Non-pigmented ciliary epithelial cell (primary cell): ENCODE measurements at regions not wholly inside any gene's neighbourhood (a gene's known extent, or its start where the extent isn't known, plus 50 kb on each side); places are given as distances from the start of the nearest gene placed in this dataset.

Source experiments
- DNase-seq: peaks from one replicate; pipeline ENCODE4 v3.0.0-alpha.2; 2010; ENCODE audit warnings: low read depth

DNA sequence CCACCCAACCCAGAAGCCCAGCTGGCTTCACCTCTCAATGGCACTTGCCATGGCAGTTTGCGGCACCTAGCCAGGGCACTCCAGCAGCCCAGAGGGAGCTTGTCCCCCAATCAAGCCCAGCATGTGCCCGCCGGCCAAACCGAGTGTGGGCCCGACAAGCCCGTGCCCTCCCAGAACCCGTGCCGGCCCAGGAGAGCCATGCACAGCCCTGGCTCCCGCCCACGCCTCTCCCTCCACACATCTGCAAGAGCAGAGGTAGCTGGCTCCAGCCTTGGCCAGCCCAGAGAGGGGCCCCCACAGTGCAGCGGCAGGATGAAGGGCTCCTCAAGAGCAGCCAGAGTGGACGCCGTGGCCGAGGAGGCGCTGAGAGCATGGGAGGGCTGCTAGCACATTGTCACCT lies 2278.0 kb upstream of the PCDH20 start:
- no peak for DNase-seq

DNA sequence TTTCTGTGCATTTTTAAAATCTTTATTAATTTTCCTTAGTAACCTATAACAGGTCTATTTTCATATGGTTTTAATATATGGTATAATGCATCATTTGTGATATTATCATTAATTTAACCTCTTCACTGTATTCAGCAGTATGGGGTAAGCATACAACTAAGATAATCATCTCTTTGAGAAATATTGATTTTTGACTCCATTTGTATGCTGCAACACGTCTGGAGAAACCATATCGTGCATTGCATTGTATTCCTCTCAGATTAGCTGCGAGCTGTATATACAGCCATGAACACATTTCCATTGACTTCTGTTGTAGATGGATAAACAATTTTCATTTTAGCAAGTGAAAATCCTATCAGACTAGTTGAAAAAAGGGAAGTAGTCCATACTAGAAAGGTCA lies 2275.8 kb upstream of the PCDH20 start:
- DNase-seq = no peak

GRCh38 chr13:63690672-63691071 lies 2275.0 kb upstream of the PCDH20 start:
- no peak for DNase-seq

GRCh38 chr13:63684822-63685221 lies 2269.2 kb upstream of the PCDH20 start:
- no peak for DNase-seq

DNA sequence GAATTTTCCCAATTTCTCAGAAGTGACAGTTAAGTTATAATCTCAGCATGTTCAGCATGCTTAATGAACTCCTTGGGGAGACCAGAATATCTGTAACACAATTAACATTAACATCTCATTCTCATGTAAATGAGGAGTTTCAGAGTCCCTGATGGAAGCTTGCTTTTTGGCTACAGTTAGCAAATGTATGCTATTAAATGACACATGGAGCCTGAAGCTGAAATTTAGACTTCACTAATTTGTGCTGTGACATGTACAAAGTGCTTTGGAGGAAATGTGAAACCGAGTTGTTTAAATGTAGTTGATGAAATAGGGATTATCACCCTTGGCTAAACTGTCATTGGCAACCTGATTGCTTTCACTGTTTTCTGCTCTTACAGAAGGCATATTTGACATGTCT lies 2265.1 kb upstream of the PCDH20 start:
- no peak for DNase-seq

DNA sequence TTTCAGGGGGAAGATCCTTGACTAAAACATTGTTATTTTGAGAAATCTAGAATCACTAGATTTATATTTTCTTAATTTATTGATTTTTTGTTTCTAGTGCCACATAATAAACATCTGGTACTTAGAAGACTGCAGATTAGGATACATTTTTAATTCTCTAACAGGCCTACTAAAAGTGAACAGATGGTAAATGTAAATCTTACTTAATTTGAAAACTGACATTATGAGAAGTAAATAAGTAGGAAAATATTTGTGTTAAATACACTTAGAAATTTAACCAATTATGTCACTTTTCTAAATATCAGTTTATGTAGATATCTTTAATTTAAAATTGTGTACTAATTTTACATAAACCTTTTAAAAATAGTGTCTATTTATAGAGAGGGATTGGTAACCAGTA lies 2255.6 kb upstream of the PCDH20 start:
- no peak for DNase-seq

DNA sequence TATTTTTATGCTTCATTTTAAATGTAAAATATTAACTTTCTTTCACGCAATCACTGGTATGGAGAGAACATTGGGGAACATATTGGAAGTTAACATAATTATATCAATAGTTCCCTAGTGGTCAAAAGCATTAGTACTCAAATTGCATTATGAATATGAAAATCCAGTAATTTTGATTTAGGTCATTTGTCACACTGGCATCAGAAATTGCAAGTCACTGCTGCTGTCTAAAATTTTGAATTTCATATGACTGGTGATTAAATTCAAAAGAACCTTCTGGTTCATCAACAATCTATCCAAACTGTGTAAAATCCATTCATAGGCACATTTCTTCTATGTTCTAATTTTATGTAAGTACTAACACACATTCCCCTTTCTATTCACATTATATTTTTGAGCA lies 2235.7 kb upstream of the PCDH20 start:
- DNase-seq = no peak

- no peak for DNase-seq
These were observed 2227.9 kb upstream of the PCDH20 start for GRCh38 chr13:63643543-63643942.

DNA sequence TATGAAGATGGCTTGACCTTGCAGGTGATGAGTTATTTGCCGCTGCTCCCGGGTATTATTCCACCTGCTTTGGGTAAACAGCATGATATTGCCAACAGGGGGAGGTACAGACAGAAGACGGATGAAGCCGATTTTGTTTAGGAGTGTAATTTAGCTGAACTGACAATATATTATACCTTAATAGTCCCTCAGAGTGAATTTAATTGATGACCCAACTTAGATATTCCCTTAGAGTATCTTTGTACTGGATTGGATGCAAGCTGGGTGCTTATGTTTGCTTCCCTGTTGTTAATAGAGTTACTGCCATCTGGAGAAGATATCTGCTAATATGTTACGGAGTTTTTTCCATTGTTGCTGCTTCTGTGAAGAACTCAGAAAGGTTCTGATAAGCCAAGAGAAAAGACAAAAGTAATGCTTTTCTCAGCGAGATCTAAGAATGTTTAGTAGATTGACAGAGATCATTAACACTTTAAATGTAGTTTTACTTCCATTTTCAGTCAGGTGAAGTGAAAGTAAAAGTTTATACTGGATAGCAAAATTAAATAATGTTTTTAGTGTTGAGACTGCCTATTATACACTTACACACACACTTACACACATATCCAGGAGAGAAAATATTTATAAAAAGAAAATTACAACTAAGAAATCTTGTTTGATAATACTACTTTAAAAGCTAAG lies 2220.8 kb upstream of the PCDH20 start:
- no peak for DNase-seq

DNA sequence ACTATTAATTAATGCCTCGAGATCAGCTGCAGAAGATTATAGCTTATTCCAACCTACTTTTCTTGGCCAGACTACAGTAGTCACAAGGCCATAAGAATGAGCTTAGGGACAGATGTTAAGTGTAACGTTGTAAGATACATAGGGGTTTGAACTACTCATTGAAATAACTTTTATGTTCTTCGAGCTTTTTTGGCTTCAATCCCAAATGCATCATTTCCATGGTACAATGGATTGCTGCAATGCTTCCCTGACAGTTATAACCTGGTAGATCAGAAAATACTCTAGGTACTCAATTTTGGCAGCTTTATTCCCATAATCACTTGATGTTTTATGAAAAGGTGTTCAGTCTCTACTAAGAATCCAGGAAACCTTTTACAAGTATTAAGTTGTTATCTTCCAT lies 2216.7 kb upstream of the PCDH20 start:
- DNase-seq = no peak

DNA sequence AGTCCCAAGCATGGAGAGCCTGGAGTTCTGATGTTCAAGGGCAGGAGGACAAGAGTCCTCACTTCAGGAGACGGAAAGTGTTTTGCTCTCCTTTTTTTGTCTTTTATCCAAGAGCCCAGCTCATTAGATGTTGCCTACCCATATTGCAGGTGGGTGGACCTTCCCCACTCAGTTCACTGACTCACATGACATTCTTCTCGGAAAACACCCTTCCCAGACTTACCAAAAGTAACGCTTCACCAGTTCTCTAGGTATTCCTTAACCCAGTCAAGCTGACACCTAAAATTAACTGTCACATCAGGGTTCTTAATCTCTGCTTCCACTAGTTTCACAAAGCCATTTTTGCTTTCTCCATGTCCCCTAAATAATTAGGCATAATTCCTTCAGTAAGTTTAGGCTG lies 2215.4 kb upstream of the PCDH20 start:
- no peak for DNase-seq

DNA sequence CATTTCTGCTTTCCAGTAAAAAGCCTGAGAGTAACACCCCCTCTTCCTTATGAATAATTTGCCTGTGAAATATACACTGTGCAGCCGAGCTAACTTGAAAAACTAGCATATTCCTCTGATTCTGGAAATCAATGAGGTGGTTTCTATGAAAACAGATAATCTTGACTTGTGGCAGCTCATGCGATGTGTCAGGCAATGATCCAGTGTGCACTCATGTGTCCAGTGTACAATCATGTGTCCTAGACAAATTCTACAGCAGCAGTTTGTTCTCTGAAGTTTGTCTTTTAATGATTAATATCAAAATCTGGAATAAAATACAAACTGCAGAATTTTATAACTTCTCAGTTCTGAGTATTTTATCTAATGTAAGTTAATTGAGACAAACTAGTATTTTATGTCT lies 2213.9 kb upstream of the PCDH20 start:
- DNase-seq = no peak

- no peak for DNase-seq
These were observed 2212.7 kb upstream of the PCDH20 start for GRCh38 chr13:63628310-63628709.

GRCh38 chr13:63625869-63626268 lies 2210.2 kb upstream of the PCDH20 start:
- DNase-seq = no peak

DNA sequence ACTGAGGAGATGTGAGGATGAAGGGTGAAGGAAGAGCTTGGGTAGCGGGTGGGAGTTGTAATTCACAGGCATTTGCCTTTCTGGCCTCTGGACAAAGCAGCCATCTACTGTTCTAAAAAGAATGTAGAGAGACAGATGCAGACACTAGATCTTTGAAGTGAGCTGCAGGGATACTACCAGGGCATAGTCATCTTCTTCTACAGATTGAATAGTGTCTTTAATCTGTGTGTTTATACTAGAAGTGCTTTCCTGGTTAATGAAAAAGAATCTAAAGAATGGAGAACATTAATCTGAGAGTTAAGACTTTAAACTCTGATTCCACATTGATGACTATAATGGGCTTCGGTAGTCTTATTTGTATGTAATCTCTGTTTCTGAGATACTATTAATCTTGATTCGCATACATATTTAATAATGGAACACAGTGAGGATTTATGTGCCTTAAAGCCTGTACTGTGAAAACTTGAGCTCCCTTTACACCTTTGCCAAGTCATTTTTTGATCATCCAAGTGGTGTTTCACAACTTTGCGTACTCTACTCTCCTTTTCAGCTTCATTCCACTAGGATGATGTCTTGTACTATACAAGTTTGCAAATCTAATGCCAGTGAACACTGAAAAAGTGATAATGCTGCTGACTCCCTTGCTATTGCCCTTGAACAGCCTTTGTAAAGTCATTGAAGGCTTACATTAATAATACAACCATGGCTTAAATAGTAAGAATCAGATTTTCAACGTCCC lies 2199.4 kb upstream of the PCDH20 start:
- DNase-seq = no peak

DNA sequence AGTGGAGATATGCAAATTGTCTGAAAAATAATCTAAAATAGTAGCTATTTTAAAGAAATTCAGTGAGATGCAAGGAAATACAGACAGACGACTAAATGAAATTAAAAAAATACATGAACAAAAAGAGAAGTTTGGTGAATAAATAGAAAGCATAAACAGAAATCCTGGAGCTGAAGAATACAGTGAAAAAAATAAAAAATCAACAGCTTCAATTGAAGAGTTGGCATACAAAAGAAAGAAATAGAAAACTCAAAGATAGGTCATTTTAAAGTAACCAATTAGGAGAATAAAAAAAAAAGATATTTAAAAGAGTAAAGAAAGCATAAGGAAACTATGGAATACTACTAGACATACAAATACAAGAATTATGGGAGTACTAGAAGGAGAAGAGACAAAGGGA lies 2191.5 kb upstream of the PCDH20 start:
- no peak for DNase-seq

- peak; percentile 2 for DNase-seq
These were observed 2190.3 kb upstream of the PCDH20 start for GRCh38 chr13:63605962-63606361.

DNA sequence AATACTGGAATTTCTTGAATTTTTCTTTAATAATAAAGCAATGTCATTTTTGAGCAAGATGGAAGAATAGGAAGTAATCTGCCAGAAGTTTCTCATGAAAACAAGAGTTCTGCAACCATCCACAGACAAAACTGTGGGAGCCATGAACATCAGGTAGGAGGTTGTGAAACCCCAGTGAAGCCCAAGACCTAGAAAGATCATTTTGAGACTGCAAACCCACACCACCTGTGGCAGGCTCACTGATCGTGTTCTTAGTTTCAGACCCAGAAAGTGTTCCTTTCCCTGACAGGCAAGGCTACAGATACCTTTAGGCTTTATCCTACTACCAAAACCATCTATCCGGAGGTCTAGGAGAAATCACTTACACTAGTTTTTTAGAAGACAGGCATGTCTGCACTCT lies 2189.8 kb upstream of the PCDH20 start:
- DNase-seq = no peak

DNA sequence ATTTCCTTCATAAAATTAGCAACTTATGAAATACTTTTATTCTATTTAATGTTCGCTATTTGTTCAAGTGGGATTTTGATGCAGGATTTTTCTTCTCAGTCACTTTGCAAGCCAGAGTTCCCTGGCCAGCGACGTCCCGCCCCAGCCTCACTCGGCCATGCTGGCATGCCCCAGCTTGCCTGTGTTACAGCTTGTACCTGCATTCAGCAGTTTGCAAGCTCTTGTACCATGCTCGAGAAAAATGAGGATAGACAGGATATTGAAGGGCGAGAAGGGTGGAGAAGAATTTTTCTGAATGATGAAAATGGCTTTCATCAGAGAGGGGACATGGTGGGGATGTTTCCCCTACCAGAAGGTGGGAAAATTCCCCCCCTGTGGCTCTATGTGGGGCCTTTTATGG lies 2180.2 kb upstream of the PCDH20 start:
- no peak for DNase-seq

GRCh38 chr13:63586467-63586866 lies 2170.8 kb upstream of the PCDH20 start:
- no peak for DNase-seq

GRCh38 chr13:63578796-63579195 lies 2163.1 kb upstream of the PCDH20 start:
- no peak for DNase-seq

- DNase-seq = no peak
These were observed 2151.4 kb upstream of the PCDH20 start for GRCh38 chr13:63567031-63567430.

DNA sequence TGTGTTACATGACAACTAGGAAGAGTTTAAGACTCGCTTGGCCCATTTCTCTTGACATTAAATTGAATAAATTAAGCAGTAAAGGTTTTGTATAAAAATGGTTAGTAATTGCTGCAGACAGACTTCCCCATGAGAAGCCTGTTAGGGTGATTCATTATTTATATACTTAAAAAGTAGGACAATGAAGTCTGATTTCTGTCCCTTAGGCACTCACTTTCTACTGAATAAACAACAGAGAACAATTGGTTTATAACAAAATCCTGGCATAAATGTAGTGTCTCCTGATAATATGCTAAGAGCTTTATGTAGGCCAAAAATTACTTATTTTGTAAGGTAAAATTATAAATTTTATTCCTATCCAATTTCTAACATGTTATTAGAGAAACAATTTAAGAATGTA lies 2138.5 kb upstream of the PCDH20 start:
- no peak for DNase-seq

- no peak for DNase-seq
These were observed 2136.1 kb upstream of the PCDH20 start for GRCh38 chr13:63551731-63552130.
